ENCODE measurements at regions not wholly inside any gene's neighbourhood (a gene's known extent, or its start where the extent isn't known, plus 50 kb on each side); places are given as distances from the start of the nearest gene placed in this dataset.
A peak's percentile ranks its signal among the peaks of the same experiment; 100 is the strongest.
"Not testable (repeated sequence)": the region's sequence is repeated elsewhere in the genome, so short reads cannot be mapped to it uniquely, and the experiment has no call there.

GRCh38 chr2:236632295-236633218, 62.9 kb downstream of the ACKR3 start:
- intact Hi-C loops (cut with DNase I), result no loop called here
- DNase-seq, result peak in 3 of 42 donors; percentile 8 to 32 (median 14)

DNA sequence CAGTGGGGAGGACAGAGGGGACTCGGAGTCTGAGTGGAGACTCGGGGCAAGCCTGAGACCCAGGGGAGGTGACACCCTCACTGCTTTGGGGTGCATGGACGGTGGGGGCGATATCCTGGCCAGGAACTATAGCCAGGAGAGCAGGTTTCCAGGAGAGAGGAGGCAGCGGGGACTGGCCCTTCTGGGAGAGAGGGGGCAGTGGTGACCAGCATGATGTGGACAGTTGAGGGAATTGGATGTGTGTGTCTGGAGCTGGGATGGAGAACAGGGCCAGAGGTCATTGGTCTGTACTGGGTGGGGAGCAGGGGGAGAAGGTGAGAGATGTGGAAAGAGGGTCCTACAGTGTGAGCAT, 63.6 kb downstream of the ACKR3 start:
- intact Hi-C loops (cut with DNase I), result no loop called here
- DNase-seq, result peak in 3 of 42 donors; percentile 2 to 25 (median 8)

DNA sequence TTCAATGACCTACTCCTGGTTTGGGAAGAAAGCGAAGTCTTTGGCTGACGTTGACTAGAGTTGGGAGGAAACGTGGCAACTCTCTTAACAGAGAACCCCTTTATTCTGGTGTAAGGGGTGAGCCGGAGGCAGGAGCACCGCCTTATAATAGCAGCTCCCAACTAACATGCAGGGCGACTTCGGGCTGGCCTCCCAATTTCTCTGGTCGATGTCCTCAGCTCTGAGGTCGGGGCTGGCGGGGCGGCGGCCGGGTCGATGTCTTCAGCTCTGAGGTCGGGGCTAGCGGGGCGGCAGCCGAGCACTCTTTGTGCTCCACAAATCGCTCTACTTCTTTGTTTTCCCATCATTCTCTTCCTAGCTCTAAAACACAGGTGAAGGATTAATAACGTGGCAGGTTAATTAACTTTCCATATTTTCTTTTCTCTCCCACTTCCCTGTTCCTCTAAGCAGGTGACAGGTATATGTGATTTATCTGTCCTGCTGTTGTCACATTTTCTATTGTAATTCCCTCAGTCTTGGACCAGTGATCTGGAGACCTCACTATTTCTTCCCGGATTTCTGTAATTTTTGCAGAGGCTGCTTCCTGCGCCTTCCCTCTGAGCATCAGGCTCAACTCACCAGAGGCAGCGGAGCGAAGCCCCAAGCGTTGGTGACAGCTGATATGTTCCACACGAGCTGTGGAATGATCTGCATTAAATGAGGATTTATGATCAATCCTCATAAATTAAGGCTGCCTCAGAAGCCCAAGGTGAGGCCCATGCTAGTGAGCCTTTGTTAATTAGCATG, 64.3 kb downstream of the ACKR3 start:
- intact Hi-C loops (cut with DNase I), result no loop called here
- DNase-seq, result peak in 4 of 42 donors; percentile 11 to 40 (median 30)

- intact Hi-C loops (cut with DNase I), result no loop called here
- DNase-seq, result peak in 5 of 42 donors; percentile 3 to 36 (median 20)
Observed at GRCh38 chr2:236636261-236636660, 66.6 kb downstream of the ACKR3 start.

- peak in 5 of 42 donors; percentile 6 to 38 (median 24) for DNase-seq
- intact Hi-C loops (cut with DNase I), result no loop called here
Observed at GRCh38 chr2:236636714-236637470, 67.3 kb downstream of the ACKR3 start.

- peak in 5 of 42 donors; percentile 7 to 42 (median 18) for DNase-seq
- intact Hi-C loops (cut with DNase I), result no loop called here
Observed at GRCh38 chr2:236637686-236638569, 68.3 kb downstream of the ACKR3 start.

DNA sequence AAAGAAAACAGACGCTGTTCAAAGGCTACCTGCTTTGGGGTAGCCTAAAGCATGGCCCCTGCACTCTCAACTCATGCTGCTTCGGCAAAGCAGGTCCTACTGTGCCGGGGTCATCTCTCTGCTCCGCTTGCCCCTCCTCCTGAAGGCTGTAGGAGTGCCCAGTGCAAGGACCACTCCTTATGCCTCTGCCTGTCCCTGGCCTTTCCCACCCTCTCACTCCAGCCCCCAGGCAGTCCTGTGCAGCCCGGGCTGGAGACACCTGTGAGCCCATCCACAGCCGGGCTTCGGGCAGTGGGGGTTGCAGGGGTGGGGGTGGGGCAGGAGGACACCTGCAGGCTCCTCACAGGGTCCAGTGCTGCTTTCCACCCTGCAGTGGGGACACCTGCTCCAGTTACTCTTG, 69.1 kb downstream of the ACKR3 start:
- intact Hi-C loops (cut with DNase I), result no loop called here
- DNase-seq, result peak in 5 of 42 donors; percentile 3 to 20 (median 12)

DNA sequence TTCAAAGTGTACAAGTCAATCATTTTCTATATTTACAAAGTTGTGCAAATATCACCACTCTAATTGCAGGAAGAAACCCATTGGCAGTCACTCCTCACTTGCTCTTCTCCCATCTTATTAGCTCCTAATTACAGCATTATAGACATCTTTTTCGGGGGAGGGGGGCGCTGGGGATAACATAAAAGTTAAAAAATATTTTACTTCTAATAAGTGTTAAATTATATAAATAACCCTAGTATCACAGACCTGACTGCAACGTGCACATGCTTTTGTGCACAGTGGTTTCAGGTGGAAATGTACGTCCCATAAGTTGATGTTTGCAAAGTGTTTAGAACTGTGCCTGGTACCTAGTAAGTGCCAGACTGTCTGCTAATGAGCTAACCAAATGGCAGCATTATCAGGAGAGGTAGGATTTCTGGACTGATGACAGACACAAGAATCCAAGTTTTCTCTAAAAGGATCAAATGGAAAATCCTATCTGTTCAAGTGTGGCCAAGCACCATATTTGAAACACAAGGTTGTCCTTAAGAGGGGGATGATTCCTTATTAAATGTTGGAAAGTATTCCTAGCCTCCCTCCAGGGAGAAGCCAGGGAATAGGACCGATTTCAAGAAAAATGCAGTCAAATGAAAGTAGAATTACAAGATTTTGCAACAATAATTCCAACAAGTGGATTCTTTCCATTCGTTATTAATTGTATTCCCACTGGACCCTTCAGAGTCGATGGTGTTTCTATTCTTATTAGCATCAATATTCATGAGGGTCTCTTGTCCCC, 70.0 kb downstream of the ACKR3 start:
- intact Hi-C loops (cut with DNase I), result no loop called here
- DNase-seq, result peak in 3 of 42 donors; percentile 5 to 31 (median 9)

- intact Hi-C loops (cut with DNase I), result no loop called here
- DNase-seq, result peak in 6 of 42 donors; percentile 1 to 36 (median 18)
Observed at GRCh38 chr2:236641051-236641726, 71.6 kb downstream of the ACKR3 start.

- intact Hi-C loops (cut with DNase I), result no loop called here
- peak in 4 of 42 donors; percentile 9 to 45 (median 30) for DNase-seq
Observed at GRCh38 chr2:236642125-236642524, 72.5 kb downstream of the ACKR3 start.

- peak in 11 of 42 donors; percentile 8 to 61 (median 32) for DNase-seq
Observed at GRCh38 chr2:236642584-236643291, 73.1 kb downstream of the ACKR3 start.

DNA sequence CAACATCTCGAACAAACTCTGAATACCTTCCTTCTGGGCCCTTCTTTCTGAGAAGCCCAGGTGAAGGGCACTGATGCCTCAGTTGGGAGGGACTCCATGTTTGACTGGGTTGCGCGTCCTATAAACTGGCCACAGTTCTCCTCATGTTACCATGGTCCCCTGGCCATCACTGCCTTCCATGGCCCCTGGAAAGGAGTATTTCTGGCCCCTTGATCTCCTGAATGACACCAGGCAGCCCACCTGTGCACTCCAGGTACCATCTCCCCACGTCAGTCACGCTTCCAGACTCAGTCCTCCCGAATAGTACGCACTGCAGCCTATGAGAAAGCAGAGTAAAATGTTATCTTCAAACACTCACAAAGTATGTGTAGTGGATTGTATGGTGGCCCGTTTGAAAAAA, 73.9 kb downstream of the ACKR3 start:
- peak in 4 of 42 donors; percentile 2 to 31 (median 12) for DNase-seq
- intact Hi-C loops (cut with DNase I), result no loop called here

More at GRCh38 chr2:236642584-236643291, 73.1 kb downstream of the ACKR3 start:
- intact Hi-C loops (cut with DNase I), result no loop called here

DNA sequence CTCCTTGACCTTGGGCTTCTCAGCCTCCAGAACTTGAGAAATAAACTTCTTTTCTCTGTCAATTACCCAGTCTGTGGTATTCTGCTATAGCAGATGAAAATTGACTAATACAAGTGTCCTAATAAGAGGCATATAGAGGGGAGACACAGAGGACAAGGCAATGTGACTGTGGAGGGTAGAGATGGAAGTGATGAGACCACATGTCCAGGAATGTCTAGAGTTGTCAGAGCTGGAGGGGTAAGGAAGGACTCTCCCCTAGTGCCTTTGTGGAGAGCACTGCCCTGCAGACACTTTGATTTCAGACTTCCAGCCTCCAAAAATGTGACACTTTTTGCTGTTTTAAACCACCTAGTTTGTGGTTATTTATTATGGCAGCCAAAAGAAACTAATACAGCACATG, 74.4 kb downstream of the ACKR3 start:
- peak in 2 of 42 donors; percentile 2 to 4 for DNase-seq
- intact Hi-C loops (cut with DNase I), result no loop called here

DNA sequence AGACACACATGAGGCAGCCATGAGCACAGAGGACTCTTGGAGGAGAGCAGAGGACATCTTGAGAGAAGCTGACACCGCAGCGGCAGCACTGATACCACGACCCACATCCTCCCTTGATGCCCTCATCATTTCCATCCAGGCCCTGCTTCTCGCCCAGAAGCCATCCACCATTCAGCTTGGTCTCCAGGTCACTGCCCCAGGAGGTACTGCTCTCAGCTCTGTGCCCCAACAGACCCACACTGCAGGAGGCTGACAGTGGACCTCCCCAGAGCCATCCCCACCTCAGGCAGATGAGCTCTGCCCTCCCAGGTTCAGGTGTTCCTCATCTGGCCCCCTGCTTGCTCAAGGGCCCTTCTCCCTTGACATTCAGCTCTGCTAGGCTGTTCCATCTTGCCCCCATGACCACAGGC, 74.9 kb downstream of the ACKR3 start:
- DNase-seq, result peak in 4 of 42 donors; percentile 9 to 20 (median 15)
- intact Hi-C loops (cut with DNase I), result no loop called here

- peak in 5 of 42 donors; percentile 0 to 25 (median 9) for DNase-seq
- intact Hi-C loops (cut with DNase I), result not testable (repeated sequence)
Observed at GRCh38 chr2:236645141-236645540, 75.5 kb downstream of the ACKR3 start.

- intact Hi-C loops (cut with DNase I), result no loop called here
- DNase-seq, result peak in 4 of 42 donors; percentile 6 to 16 (median 10)
Observed at GRCh38 chr2:236646441-236646840, 76.8 kb downstream of the ACKR3 start.
